Peyer's patch (tissue), 4 donors: ENCODE measurements at regions not wholly inside any gene's neighbourhood (a gene's known extent, or its start where the extent isn't known, plus 50 kb on each side); places are given as distances from the start of the nearest gene placed in this dataset.

Source experiments
- POLR2A ChIP-seq, 2 donors: fragments of 450-650 bp; IDR thresholded peaks; one replicate each; pipeline ENCODE4 v1.5.1; 2017; ENCODE audit warnings: antibody characterized with exemption in 2 of 2, mild to moderate bottlenecking in 2 of 2, moderate library complexity in 2 of 2
- TF ChIP-seq, protein P1 (sequence below), 6 experiments: fragments of 450-650 bp in 4 of 6; fragments of 200-600 bp in 2 of 6; sonication (generic) in 1 of 6; IDR thresholded peaks; one replicate each; pipeline ENCODE4 v1.5.1; 2017 to 2019; ENCODE audit warnings: antibody characterized with exemption in 6 of 6, mild to moderate bottlenecking in 3 of 6, moderate library complexity in 1 of 6

DNA sequence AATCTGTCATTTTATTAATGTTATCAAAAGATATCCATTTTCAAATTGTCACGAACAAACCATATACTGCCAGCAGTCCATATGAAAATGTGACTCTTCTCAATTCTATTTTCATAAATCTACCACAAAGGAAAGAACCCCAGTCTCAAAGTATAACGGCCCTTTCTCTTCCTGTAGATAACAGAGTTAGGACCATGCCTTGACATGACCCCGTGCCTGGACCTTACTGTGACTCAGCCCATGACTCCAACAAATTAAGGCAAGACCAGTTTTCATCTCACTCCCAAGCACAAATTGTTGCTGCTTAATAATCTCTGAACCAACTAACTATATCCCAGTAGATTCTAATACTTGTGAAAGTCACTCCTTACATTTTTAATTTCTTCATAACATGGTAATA is 124.4 kb upstream of the NFIA start:
- TF ChIP-seq, protein P1, sequence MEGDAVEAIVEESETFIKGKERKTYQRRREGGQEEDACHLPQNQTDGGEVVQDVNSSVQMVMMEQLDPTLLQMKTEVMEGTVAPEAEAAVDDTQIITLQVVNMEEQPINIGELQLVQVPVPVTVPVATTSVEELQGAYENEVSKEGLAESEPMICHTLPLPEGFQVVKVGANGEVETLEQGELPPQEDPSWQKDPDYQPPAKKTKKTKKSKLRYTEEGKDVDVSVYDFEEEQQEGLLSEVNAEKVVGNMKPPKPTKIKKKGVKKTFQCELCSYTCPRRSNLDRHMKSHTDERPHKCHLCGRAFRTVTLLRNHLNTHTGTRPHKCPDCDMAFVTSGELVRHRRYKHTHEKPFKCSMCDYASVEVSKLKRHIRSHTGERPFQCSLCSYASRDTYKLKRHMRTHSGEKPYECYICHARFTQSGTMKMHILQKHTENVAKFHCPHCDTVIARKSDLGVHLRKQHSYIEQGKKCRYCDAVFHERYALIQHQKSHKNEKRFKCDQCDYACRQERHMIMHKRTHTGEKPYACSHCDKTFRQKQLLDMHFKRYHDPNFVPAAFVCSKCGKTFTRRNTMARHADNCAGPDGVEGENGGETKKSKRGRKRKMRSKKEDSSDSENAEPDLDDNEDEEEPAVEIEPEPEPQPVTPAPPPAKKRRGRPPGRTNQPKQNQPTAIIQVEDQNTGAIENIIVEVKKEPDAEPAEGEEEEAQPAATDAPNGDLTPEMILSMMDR (IDR thresholded peaks at IDR 0.05), result no peak
- no peak for TF ChIP-seq POLR2A (IDR thresholded peaks at IDR 0.05)
